ENCODE measurements at regions not wholly inside any gene's neighbourhood (a gene's known extent, or its start where the extent isn't known, plus 50 kb on each side); places are given as distances from the start of the nearest gene placed in this dataset.

DNA sequence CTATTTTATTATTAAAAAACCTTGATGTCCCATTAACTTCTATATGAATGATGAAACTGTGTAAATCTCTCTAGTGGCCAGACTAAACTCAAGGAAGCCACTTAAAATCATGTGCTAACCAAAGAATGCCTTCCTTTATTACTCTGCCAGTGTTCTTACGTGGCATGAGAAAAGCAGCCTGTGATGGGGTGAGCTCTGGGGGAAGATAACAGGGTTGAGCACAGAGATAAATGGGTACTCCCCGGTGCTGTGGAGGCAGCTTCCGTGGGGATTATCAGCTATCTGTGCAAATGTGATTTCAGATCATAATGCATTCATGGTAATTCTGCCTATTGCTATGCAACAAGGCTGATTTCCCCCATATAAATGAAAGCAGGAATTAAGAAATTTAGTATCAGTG lies 181.3 kb downstream of the CAVIN4 start:
- TF ChIP-seq, protein P1, sequence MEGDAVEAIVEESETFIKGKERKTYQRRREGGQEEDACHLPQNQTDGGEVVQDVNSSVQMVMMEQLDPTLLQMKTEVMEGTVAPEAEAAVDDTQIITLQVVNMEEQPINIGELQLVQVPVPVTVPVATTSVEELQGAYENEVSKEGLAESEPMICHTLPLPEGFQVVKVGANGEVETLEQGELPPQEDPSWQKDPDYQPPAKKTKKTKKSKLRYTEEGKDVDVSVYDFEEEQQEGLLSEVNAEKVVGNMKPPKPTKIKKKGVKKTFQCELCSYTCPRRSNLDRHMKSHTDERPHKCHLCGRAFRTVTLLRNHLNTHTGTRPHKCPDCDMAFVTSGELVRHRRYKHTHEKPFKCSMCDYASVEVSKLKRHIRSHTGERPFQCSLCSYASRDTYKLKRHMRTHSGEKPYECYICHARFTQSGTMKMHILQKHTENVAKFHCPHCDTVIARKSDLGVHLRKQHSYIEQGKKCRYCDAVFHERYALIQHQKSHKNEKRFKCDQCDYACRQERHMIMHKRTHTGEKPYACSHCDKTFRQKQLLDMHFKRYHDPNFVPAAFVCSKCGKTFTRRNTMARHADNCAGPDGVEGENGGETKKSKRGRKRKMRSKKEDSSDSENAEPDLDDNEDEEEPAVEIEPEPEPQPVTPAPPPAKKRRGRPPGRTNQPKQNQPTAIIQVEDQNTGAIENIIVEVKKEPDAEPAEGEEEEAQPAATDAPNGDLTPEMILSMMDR (IDR thresholded peaks at IDR 0.05 in 2 of 3, conservative IDR thresholded peaks at IDR 0.05 in 1 of 3; ENCODE audit: control insufficient read depth in 2 of 3, extremely low read depth in 1 of 3, insufficient read depth in 1 of 3, low read depth in 3 of 3, low read length in 3 of 3), result no peak
- TF ChIP-seq, protein P2, sequence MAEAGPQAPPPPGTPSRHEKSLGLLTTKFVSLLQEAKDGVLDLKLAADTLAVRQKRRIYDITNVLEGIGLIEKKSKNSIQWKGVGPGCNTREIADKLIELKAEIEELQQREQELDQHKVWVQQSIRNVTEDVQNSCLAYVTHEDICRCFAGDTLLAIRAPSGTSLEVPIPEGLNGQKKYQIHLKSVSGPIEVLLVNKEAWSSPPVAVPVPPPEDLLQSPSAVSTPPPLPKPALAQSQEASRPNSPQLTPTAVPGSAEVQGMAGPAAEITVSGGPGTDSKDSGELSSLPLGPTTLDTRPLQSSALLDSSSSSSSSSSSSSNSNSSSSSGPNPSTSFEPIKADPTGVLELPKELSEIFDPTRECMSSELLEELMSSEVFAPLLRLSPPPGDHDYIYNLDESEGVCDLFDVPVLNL (IDR thresholded peaks at IDR 0.05; ENCODE audit: low read depth, low read length), result no peak
- TF ChIP-seq, protein P3, sequence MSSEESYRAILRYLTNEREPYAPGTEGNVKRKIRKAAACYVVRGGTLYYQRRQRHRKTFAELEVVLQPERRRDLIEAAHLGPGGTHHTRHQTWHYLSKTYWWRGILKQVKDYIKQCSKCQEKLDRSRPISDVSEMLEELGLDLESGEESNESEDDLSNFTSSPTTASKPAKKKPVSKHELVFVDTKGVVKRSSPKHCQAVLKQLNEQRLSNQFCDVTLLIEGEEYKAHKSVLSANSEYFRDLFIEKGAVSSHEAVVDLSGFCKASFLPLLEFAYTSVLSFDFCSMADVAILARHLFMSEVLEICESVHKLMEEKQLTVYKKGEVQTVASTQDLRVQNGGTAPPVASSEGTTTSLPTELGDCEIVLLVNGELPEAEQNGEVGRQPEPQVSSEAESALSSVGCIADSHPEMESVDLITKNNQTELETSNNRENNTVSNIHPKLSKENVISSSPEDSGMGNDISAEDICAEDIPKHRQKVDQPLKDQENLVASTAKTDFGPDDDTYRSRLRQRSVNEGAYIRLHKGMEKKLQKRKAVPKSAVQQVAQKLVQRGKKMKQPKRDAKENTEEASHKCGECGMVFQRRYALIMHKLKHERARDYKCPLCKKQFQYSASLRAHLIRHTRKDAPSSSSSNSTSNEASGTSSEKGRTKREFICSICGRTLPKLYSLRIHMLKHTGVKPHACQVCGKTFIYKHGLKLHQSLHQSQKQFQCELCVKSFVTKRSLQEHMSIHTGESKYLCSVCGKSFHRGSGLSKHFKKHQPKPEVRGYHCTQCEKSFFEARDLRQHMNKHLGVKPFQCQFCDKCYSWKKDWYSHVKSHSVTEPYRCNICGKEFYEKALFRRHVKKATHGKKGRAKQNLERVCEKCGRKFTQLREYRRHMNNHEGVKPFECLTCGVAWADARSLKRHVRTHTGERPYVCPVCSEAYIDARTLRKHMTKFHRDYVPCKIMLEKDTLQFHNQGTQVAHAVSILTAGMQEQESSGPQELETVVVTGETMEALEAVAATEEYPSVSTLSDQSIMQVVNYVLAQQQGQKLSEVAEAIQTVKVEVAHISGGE (CRISPR knock-in tag; IDR thresholded peaks at IDR 0.05), result no peak
- no peak for TF ChIP-seq CHD2 (IDR thresholded peaks at IDR 0.05; ENCODE audit: borderline replicate concordance, low read depth, low read length)
